ENCODE measurements at regions not wholly inside any gene's neighbourhood (a gene's known extent, or its start where the extent isn't known, plus 50 kb on each side); places are given as distances from the start of the nearest gene placed in this dataset.

DNA sequence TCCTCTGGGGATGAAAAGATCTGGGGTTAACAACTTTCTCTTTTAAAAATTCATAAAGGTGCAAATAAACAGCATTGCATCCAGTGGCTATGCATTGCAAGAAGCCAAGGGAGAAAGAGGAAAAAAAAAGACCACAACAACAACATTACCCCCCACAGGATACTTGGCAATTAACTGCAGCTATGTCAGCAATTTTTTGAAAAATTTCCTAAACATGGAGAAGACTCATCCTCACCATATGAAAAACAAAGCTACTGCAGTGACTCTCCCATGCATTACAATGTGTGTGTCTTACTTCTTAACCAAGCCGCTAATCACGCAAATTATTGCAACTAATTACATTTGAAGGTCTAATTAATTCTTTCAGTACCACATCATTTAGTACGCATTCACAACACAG, 309.8 kb upstream of the ZNF507 start:
- ATAC-seq = no peak
- DNase-seq = no peak
- H3K9me3 ChIP-seq = no peaks in the 10 kb centered on the region
- no peak overlapping the region for H3K4me3 ChIP-seq
- no peak overlapping the region for H3K27ac ChIP-seq
- H3K27me3 ChIP-seq = no peaks in the 10 kb centered on the region
- no peaks in the 10 kb centered on the region for H3K36me3 ChIP-seq
- intact Hi-C loops (cut with DNase I) = no loop called here
- TF ChIP-seq, protein P1, sequence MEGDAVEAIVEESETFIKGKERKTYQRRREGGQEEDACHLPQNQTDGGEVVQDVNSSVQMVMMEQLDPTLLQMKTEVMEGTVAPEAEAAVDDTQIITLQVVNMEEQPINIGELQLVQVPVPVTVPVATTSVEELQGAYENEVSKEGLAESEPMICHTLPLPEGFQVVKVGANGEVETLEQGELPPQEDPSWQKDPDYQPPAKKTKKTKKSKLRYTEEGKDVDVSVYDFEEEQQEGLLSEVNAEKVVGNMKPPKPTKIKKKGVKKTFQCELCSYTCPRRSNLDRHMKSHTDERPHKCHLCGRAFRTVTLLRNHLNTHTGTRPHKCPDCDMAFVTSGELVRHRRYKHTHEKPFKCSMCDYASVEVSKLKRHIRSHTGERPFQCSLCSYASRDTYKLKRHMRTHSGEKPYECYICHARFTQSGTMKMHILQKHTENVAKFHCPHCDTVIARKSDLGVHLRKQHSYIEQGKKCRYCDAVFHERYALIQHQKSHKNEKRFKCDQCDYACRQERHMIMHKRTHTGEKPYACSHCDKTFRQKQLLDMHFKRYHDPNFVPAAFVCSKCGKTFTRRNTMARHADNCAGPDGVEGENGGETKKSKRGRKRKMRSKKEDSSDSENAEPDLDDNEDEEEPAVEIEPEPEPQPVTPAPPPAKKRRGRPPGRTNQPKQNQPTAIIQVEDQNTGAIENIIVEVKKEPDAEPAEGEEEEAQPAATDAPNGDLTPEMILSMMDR (IDR thresholded peaks at IDR 0.05) = no peak
- H3K4me1 ChIP-seq = no peaks in the 10 kb centered on the region

DNA sequence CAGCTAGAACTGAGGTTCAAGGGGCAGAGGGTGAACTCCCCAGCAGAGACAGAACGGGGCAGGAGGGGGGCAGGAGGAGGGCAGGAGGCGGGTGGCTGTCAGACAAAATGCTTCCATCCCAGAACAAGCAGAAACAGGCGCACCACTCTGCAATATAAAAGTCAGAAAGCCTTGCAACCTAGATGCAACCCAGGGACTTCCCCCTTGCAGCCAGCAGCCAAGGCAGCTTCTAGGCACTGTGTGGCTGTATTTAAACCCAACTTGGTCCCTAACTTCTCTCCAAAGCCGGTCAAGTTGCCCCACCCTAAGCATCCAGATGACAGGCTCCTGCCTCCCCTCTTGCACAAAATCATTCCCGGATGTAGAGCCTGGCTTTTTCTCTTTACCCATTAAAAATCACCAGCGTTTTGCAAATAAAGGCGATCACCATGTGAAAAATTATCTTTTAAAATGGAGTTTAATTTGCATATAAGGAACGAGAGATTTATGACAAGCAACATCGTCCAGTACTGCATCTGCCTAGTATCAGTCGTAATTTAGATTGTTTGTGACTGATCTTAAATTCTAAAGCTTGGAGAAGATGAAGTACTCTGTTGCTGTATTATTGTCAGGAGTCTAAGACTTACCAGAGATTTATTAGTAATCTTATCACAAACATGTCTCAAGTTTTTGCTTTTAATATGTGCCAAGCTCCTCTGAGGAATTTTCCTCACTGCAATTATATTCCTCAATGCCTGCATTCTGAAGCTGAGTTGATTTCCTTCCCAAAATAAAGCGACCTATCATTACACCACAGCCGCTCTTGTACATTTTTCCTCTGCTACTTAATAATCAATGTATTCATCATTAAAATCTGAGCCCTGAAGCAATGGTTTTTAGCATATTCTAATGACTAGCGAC, 307.1 kb upstream of the ZNF507 start:
- no peak for ATAC-seq
- Histone ChIP-seq H3K9me3 (no peaks in the 10 kb centered on the region), H3K4me1 (no peaks in the 10 kb centered on the region), H3K27me3 (peaks cover 0 to 24% of the 10 kb centered on the region in 2 donors), H3K4me3 (no peak overlapping the region), H3K36me3 (no peaks in the 10 kb centered on the region), H3K27ac (no peak overlapping the region)
- DNase-seq = peak in 2 of 4 donors; percentile 55 to 64
- TF ChIP-seq, protein P1 (IDR thresholded peaks at IDR 0.05) = no peak
- intact Hi-C loops (cut with DNase I) = no loop called here

DNA sequence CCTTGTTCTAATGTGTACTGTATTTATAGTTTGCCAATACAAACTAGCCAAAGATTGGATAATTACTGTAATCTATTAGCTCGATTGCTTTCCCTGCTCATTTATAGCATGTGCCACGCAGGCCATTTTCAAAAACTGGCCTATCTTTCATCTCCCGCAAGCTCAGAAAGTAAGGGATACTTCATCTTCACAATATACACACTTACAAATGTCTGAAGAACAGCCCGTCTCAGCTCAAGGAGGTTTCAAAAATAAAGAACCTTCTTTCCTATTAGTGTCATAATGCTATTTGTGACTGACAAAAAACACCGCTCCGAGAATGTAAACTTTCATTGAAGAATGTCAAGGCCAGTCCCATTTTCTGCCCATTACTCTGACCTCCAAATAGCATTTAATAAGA, 306.4 kb upstream of the ZNF507 start:
- Histone ChIP-seq H3K27ac (no peak overlapping the region), H3K9me3 (no peaks in the 10 kb centered on the region), H3K27me3 (peaks cover 0 to 31% of the 10 kb centered on the region in 2 donors), H3K36me3 (no peaks in the 10 kb centered on the region), H3K4me3 (no peak overlapping the region), H3K4me1 (no peaks in the 10 kb centered on the region)
- TF ChIP-seq, protein P1 (IDR thresholded peaks at IDR 0.05) = no peak
- ATAC-seq (no peak), DNase-seq (peak in 2 of 4 donors; percentile 48 to 52)
- intact Hi-C loops (cut with DNase I) = no loop called here

DNA sequence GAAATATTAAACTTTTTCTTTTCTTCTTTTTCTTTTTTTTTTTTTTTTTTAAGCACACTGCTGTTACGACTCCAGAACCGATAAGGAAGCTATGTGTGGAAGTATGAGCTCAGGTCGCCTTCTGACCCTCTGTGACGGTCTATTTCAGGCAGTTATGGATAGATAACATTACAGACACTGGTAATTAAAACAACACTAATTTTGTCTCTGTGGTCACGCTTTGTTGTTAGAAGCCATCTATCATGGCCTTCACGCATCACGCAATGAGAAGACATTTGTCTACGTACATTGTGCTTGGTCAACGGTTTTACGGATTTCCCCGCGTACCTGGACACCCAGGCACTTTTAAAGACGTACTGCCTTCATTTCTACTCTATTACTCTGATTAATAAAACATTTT, 306.0 kb upstream of the ZNF507 start:
- Histone ChIP-seq H3K36me3 (no peaks in the 10 kb centered on the region), H3K4me3 (no peak overlapping the region), H3K27me3 (peaks cover 0 to 36% of the 10 kb centered on the region in 2 donors), H3K4me1 (no peaks in the 10 kb centered on the region), H3K27ac (no peak overlapping the region), H3K9me3 (no peaks in the 10 kb centered on the region)
- TF ChIP-seq, protein P1 (IDR thresholded peaks at IDR 0.05) = no peak
- no peak for DNase-seq
- no peak for ATAC-seq
- intact Hi-C loops (cut with DNase I) = no loop called here

DNA sequence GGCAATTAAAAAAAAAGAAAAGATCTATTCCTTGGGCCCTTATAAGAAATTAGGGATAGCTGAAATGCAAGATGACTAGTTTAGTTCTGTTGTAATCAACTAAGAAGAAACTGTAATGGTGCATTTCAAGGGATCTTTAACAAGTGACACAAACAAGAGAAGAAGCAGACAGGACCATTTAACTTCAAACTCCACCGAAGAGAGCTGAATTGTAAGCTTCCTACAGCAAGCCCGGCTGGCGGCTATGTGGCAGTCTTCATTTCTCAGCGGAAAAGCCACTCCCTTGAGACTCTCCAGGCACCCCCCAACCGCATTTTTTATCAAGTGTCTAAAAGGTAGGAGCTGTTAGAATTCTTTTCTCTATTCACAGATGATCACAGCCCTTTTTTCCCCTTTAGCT, 305.2 kb upstream of the ZNF507 start:
- Histone ChIP-seq H3K4me3 (no peak overlapping the region), H3K27me3 (peaks cover 0 to 41% of the 10 kb centered on the region in 2 donors), H3K27ac (no peak overlapping the region), H3K4me1 (no peaks in the 10 kb centered on the region), H3K36me3 (no peaks in the 10 kb centered on the region), H3K9me3 (no peaks in the 10 kb centered on the region)
- no peak for DNase-seq
- intact Hi-C loops (cut with DNase I) = no loop called here
- ATAC-seq = no peak
- TF ChIP-seq, protein P1 (IDR thresholded peaks at IDR 0.05) = no peak
